Adrenal gland (tissue), 5 donors: ENCODE measurements at regions not wholly inside any gene's neighbourhood (a gene's known extent, or its start where the extent isn't known, plus 50 kb on each side); places are given as distances from the start of the nearest gene placed in this dataset.

ENCODE experiments used
- CTCF ChIP-seq, 6 experiments: fragments of 450-650 bp in 4 of 6; fragments of 200-600 bp in 2 of 6; sonication (generic) in 1 of 6; IDR thresholded peaks; 1 replicate in 5 of 6; 2 replicates in 1 of 6; pipeline versions ENCODE4 v1.5.1 to v1.8.0; 2016 to 2021; ENCODE audit warnings: antibody characterized with exemption in 6 of 6, mild to moderate bottlenecking in 2 of 6, moderate library complexity in 1 of 6
- POLR2A ChIP-seq, 2 donors: fragments of 450-650 bp; IDR thresholded peaks; one replicate each; pipeline ENCODE4 v1.6.1; 2017; ENCODE audit warnings: antibody characterized with exemption in 2 of 2, mild to moderate bottlenecking in 2 of 2, moderate library complexity in 1 of 2
- donor health status: DM: no; HTN: no; CAD: no.

GRCh38 chr5:67297376-67297775 lies 100.8 kb upstream of the CD180 start:
- no peak for TF ChIP-seq CTCF (IDR thresholded peaks at IDR 0.05)
- no peak for TF ChIP-seq POLR2A (IDR thresholded peaks at IDR 0.05)
